GM18498 (cell line): ENCODE measurements at regions not wholly inside any gene's neighbourhood (a gene's known extent, or its start where the extent isn't known, plus 50 kb on each side); places are given as distances from the start of the nearest gene placed in this dataset.

Source experiments
- ATAC-seq: cut with Tn5 transposase; IDR thresholded peaks from one replicate; pipeline ENCODE4 v1.9.1; 2021; ENCODE audit warnings: mild to moderate bottlenecking, moderate library complexity; ENCODE audit not compliant: unreplicated experiment

GRCh38 chr4:179867300-179867878 lies 2375.8 kb upstream of the TENM3 start:
- peak; percentile 97 for ATAC-seq

- ATAC-seq: no peak
These were observed 2371.5 kb upstream of the TENM3 start for GRCh38 chr4:179871726-179872125.

GRCh38 chr4:179872755-179873154 lies 2370.4 kb upstream of the TENM3 start:
- no peak for ATAC-seq

- no peak for ATAC-seq
These were observed 2362.4 kb upstream of the TENM3 start for GRCh38 chr4:179880756-179881155.

- no peak for ATAC-seq
These were observed 2349.0 kb upstream of the TENM3 start for GRCh38 chr4:179894066-179894778.

- no peak for ATAC-seq
These were observed 2323.6 kb upstream of the TENM3 start for GRCh38 chr4:179919587-179919986.

GRCh38 chr4:179927473-179927872 lies 2315.7 kb upstream of the TENM3 start:
- ATAC-seq: no peak

- ATAC-seq: no peak
These were observed 2301.3 kb upstream of the TENM3 start for GRCh38 chr4:179941911-179942310.

- ATAC-seq: no peak
These were observed 2266.4 kb upstream of the TENM3 start for GRCh38 chr4:179976777-179977176.

GRCh38 chr4:179977378-179977777 lies 2265.8 kb upstream of the TENM3 start:
- ATAC-seq: no peak

GRCh38 chr4:179981161-179981560 lies 2262.0 kb upstream of the TENM3 start:
- no peak for ATAC-seq

- ATAC-seq: peak; percentile 100
These were observed 2253.2 kb upstream of the TENM3 start for GRCh38 chr4:179989975-179990374.

- ATAC-seq: no peak
These were observed 2233.9 kb upstream of the TENM3 start for GRCh38 chr4:180009316-180009715.

GRCh38 chr4:180028682-180029081 lies 2214.5 kb upstream of the TENM3 start:
- no peak for ATAC-seq

- no peak for ATAC-seq
These were observed 2211.9 kb upstream of the TENM3 start for GRCh38 chr4:180031330-180031729.

- no peak for ATAC-seq
These were observed 2201.6 kb upstream of the TENM3 start for GRCh38 chr4:180041576-180041975.

GRCh38 chr4:180052629-180053028 lies 2190.6 kb upstream of the TENM3 start:
- no peak for ATAC-seq

GRCh38 chr4:180054291-180054690 lies 2188.9 kb upstream of the TENM3 start:
- no peak for ATAC-seq

- ATAC-seq: no peak
These were observed 2185.9 kb upstream of the TENM3 start for GRCh38 chr4:180057299-180057721.

GRCh38 chr4:180057891-180058671 lies 2185.1 kb upstream of the TENM3 start:
- ATAC-seq: peak; percentile 67

GRCh38 chr4:180058691-180059215 lies 2184.4 kb upstream of the TENM3 start:
- peak; percentile 32 for ATAC-seq
